GM19467 (cell line): ENCODE measurements at regions not wholly inside any gene's neighbourhood (a gene's known extent, or its start where the extent isn't known, plus 50 kb on each side); places are given as distances from the start of the nearest gene placed in this dataset.
"Not testable (repeated sequence)": the region's sequence is repeated elsewhere in the genome, so short reads cannot be mapped to it uniquely, and the experiment has no call there.

ENCODE experiments used
- ATAC-seq: cut with Tn5 transposase; IDR thresholded peaks from one replicate; pipeline ENCODE4 v1.9.1; 2021; ENCODE audit warnings: mild to moderate bottlenecking, moderate library complexity; ENCODE audit not compliant: unreplicated experiment

DNA sequence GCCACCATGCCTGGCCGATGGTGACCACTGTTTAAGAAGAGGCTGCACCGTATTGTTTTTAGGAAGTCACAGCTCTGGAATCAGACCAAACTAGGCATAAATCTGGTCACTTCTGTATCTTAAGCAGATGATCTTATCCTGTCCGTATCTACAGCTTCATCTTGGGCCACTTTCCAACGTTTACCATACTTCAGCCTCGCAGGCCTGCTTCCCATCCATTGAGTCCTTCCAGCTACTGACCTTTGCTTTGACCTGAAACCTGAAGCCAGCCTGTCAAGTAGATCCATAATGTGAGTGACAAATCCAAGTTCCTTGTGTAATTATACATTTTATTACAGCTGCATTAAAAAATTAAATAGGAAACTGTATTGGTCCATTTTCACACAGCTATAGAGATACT, 1033.0 kb downstream of the CDH11 start:
- no peak for ATAC-seq

DNA sequence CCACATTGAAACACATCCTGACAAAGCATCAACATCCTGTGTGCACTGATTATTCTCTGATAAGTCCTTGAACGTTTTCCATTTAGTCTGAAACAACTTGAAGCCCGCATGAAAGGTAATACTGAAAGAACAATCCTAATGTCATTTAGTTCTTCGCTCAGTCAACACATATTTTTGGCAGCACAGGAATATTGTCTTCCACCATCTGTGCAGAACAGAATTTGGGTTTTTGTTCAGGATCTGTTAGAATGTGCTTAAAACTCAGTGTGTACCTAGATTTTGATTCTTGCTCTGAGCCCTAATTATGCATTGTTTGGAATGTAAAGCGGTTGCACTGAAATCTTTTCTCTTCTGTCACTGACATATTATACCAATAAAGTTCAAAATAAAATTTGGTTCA, 1036.6 kb downstream of the CDH11 start:
- ATAC-seq: no peak

DNA sequence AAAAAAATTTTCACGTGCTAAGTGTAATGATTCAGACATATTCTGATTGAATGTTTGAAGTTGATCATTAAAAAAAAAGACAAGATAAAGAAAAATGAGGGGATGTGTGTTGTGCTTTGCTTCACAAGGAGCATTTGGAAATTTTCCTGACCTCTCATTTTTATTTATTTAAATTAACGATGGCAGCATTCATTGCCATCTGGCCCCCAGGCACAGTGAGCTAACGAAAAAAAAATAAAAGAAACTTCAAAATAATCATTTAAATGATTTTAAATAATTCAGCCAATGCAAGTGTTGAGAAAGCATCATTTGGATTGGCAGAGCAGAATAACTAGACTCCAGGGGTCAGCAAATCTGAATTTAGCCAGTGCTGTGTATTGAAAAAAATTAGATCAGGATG, 1037.2 kb downstream of the CDH11 start:
- ATAC-seq: no peak

DNA sequence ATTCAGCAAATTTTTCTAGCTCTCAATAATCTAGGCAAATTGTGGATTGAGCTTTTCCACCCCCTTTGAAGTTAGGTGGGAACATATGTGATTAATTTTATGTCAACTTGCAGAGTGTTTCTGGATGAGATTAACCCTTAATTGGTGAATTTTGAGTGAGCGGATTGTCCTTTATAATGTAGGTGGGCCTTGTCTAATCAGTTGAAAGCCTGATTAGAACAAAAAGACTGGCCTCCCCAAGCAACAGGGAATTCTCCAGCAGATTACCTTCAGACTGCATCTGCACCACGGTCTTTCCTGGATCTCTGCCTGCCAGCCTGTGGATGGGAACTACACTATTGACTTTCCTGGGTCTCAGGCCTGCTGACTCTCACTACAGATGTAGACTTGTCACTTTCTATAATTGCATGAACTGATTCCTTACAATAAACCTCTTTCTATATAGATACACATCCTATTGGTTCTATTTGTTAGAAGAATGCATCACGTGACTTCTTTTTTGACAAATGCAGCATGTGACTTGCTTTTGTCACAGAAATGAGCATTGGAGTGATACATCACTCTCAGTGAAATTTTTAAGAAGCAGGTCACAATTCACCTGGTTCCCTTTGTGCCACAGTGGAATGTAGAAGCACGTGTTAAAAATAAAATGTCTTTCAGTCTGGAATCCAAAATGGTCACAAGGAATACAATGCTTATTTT, 1038.3 kb downstream of the CDH11 start:
- no peak for ATAC-seq

DNA sequence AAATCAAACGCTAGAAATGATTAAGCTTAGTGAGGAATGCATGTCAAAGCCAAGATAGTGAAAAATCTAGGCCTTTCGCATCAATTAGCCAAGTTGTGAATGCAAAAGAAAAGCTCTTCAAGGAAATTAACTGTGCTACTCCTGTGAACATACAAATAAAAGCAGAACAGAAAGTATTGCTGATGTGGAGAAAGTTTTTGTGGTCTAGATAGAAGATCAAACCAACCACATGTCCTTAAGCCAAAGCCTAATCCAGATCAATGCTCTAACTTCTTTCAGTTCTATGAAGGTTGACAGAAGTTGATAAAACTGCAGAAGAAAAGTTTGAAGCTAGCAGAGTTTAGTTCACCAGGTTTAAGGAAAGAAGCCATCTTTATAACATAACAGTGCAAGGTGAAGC, 1044.6 kb downstream of the CDH11 start:
- ATAC-seq: no peak

DNA sequence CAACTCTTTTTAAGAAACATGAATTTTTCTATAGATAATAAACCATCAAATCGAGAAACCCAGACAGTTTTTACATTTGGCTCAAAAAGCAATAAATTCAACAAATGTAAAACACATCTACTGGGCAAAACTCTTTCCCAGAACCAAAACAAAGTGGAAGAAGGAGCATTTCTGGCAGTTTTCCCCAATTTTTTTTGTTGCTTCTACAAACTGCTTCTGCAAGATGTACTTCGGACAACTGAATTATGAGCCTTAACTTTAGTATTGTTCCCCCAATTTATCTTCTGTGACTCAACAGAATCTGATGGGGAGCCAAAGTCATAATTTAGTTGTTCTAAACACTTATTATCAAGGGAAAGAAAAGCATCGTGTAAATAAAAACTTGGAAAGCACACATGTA, 1047.2 kb downstream of the CDH11 start:
- no peak for ATAC-seq

DNA sequence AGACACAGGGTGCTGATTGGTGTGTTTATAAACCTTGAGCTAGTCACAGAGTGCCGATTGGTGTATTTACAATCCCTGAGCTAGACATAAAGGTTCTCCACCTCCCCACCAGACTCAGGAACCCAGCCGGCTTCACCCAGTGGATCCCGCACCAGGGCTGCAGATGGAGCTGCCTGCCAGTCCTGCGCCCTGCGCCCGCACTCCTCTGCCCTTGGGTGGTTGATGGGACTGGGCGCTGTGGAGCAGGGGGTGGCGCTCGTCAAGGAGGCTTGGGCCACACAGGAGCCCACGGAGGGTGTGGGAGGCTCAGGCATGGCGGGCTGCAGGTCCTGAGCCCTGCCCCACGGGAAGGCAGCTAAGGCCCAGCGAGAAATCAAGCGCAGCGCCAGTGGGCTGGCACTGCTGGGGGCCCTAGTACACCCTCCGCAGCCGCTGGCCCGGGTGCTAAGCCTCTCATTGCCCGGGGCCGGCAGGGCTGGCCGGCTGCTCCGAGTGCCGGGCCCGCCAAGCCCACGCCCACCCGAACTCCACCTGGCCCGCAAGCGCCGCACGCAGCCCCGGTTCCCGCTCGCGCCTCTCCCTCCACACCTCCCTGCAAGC, 1049.6 kb downstream of the CDH11 start:
- ATAC-seq: not testable (repeated sequence)

DNA sequence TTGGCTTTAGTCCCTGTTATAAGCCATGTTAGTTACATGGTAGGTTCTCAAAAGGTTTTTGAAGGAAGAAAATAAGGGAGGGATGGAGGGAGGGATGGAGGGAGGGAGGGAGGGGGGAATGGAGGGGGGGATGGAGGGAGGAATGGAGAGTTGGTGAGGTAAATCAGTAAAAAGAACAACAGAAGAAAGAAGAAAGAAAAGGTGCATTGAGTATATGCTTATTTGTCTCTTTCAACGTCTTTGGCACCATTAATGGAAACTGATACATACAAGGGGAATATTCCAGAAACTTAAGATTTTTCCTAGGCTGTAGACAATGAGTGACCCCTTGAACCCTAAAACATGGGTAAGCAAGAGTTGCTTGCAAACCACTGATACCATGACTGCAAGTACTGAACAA, 1056.3 kb downstream of the CDH11 start:
- ATAC-seq: no peak

DNA sequence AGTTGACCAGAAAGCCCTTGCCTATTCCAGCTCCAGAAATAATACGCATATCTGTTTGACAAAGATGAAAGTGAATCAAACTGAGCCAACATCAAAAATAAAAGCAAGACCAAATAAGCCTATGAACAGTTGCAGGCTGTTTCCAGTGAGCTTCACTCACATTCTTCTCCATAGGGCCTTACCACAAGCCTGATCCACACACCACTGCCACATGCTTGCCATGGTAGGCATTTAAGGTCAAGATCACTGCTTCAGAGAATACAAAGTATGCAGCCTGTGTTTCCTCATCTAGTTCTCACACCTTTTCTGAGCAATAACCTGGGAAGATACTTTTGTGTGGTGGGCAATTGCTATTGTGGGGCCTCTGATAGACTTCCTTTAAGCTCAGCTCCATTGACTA, 1060.2 kb downstream of the CDH11 start:
- ATAC-seq: no peak

DNA sequence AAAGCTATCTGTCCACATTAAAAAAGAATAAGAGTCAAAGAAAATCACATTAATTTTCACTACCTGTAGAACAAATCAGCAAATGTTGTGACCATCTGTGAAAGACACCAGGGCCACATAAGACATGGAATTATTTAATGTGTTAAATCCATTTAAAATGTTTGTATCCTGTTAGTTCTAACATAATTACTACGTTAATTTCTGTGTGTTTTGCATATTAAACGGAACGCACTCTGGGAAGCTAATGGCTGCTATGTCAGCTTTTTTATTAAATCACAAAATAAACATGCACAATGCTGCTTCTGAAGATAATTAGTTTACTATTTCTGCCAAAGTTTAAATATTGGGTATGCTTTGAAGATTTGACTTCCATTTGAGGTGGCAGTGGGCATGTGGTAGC, 1061.2 kb downstream of the CDH11 start:
- ATAC-seq: no peak

DNA sequence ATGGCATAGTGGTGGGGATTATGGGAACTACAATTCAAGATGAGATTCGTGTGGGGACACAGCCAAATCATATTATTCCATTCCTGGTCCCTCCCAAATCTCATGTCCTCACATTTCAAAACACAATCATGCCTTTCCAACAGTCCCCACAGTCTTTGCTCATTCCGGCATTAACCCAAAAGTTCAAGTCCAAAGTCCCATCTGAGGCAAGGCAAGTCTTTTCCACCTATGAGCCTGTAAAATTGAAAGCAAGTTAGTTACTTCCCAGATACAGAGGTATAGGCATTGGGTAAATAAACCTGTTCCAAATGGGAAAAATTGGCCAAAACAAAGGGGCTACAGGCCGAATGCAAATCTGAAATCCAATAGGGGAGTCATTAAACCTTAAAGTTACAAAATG, 1063.2 kb downstream of the CDH11 start:
- ATAC-seq: no peak

DNA sequence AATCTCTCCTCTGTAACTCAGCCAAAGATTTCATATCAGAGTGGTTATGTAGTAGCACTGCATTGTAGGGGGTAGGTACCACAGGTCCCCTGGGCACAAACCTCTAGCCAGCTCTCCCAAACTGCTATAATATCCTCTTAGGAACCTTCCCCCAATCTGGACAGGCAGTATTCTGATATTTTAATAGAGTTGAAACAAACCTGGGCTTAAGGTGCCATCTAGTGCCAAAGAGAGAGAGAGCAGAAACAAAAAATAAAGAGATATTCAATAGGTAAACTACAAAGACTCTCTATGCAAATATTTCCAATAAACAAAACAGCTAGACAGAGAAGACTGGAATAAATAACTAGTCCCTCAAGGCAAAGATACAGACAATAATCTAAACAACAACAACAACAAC, 1070.0 kb downstream of the CDH11 start:
- ATAC-seq: no peak

DNA sequence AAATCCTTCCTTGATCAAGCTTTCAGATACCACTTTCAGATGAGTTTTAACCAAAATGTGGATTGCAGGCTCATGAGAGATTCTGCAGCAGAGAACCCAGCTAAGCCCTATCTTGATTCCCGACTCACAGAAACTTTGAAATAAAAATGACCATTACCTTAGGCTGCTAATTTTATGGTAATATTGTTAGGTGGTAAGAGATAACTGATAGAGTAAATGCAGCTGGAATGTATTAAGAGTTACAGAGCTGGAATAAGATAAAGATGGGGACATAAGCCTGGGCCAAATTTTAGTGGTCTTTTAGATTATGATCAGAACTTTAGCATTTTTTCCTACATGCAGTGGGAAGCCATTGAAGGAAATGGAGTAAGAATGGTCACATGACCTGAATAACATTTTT, 1074.0 kb downstream of the CDH11 start:
- no peak for ATAC-seq

DNA sequence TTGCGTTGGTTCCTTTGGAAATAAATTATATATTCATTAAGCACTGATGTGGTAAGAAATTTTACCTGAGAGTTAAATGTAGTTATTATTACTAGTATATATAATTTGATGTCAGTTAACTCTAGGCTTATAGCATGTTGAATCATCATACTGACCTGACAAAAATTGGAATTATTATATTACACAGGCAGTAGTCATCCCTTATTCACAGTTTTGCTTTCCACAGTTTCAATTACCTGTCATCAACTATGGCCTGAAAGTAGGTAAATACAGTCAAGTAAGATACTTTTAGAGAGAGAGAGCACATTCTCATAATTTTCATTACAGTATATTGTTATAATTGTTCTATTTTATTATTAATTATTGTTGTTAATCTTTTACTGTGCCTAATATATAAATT, 1074.7 kb downstream of the CDH11 start:
- no peak for ATAC-seq

DNA sequence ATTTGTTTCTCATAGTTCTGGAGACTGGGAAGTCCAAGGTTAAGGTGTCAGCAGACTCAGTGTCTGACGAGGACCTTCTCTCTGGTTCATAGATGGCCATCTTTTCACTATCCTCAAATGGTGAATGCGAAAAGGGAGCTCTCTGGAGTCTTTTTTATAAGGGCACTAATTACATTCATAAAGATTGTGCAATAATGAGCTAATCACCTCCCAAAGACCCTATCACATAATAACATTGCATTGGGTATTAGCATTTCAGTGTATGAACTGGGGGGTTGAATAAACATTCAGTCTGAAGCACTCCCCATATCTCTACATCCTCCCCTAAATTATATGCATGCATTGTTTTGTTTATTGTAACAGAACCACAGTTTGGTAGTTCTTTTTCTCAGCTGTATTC, 1086.5 kb downstream of the CDH11 start:
- no peak for ATAC-seq

DNA sequence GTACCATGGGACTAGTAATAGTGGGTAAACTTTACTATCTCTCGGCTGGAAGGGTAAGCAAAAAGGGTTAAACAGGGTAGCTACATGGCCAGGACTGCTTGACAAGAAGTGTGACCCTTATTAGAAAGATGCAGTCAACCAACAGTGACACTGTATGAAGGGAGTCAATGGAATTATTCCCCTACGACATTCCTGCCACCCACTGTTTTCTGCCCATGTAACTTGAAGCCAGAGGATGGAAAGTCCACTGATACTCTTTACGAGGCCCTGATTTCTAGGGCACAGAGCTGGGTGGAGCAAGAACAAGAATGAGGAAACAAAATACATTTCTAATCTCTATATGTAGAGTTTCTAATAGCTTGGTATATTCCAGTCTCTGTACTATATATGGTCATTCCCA, 1102.5 kb downstream of the CDH11 start:
- ATAC-seq: no peak

DNA sequence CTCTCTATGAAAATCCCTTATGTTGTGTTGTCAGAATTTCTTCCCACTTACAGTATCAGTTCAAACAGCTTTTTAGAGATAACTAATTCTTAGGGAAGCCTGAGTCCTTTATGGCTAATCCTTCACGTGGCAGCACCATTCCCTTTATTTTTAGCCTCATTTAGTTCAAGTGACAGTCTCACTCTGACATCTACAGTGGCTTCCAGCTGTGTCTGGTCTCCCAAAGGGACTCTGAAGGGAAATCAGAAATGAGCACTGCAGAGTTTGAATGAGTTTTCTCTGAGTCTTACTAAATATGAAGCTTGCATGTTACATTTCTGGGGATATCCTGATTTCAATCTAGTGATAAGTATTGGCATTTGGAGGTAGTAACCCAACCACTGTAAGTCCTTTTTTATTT, 1104.1 kb downstream of the CDH11 start:
- ATAC-seq: no peak

DNA sequence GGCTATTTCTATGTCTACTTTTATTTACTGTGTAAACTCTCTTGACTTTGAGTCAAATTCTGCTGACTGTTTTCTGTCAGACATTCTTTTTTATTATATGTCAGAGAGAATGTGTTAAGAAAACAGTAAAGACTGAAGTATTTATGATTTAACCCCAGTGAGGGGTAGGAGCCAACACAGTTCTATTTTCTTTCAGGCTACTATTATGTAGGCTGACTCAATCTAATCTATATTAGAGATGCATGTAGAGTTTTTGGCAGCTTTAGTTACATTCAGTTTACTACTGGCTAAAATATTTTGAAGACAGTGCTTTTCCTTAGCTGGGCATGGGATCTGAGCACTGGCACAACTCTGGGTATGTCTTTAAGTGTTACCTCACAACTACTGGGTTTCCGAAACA, 1108.0 kb downstream of the CDH11 start:
- ATAC-seq: no peak

DNA sequence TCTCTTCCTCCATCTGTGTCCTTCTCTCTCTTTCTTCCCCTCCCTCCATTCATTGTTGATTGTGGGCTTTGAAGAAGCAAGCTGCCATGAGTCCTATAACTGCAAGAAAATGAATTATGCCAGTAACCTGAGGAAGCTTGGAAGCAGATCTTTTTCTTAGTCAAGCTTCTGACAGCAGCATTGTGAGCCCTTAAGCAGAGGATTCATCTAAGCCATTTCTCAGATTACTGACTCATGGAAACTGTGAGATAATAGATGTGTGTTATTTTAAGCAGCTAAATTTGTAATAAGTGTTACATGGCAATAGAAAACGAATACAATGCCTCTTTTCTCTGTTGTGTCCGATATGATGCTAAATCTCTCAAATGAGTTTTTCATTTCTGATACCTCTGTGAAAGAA, 1109.7 kb downstream of the CDH11 start:
- no peak for ATAC-seq

DNA sequence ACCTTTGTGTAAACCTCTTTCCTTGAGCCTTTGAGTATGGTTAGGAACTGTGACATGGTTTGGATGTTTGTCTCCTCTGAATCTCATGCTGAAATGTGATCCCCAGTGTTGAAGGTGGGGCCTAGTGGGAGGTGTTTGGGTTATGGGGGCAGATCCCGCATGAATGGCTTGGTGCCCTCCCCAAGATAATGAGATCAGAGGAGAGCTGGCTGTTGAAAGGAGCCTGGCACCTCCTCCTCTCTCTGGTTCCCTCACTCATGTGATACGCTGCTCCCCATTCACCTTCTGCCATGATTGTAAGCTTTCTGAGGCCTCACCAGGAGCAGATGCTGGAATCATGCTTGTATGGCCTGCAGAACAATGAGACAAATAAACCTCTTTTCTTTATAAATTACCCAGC, 1110.2 kb downstream of the CDH11 start:
- no peak for ATAC-seq

DNA sequence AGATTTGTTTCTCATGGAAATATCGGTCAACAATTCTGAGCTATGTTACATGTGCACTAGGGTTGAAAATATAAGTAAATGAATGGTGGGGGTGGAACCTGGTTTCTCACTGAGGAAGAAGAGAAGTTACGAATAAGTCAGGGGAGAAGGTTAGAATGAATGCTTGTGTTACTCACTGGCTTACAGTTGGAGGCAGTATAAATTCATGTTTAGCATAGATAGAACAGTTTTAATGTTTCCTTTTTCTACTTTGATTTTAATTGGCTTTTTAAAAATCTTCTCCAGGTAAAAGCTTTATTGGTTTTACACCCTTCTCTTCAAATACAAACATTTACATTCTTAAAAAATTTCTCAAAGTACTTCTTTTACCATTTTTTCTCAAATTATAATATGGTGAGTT, 1113.7 kb downstream of the CDH11 start:
- no peak for ATAC-seq

DNA sequence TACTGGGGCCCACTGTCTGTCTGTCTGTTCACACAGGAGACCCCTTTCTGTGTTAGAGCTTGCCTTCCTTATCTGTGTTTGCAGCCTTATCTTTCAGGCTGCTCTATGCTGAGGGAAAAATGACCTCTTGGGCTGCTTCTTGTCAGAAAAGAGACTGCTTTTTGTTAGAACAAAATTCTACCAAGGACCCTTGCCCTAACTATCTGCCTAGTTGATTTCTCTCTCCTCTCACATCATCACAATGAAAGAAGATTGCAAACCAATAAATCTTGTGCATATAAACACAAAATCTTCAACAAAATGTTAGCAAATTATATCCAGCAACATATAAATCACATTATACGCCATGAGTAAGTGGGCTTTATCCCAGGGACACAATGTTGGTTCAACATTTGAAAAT, 1117.7 kb downstream of the CDH11 start:
- no peak for ATAC-seq

DNA sequence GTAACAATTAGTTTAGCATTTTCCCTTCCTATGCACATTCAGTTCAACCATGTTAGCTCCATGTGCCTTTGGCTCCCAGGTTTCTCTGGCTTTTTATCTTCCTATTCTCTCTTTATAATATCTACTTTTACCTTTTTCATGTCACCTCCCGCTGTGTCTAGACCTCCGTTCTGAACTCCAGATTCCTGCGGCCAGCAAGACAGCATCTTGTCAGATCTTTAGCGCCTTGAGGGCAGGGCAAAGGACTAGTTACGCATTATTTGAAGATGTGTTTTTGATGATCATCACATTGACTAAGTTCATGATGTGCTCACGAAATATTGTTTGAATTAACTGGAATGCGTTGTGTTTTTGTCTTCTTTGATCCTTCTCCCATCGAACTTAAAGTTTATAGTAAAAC, 1126.8 kb downstream of the CDH11 start:
- ATAC-seq: no peak
